K562 (cell line): ENCODE measurements at regions not wholly inside any gene's neighbourhood (a gene's known extent, or its start where the extent isn't known, plus 50 kb on each side); places are given as distances from the start of the nearest gene placed in this dataset.

Experiments
- ATAC-seq: fragments of 200-7000 bp; cut with Tn5 transposase; 3 replicates; pipeline ENCODE4 v1.9.1; 2020; ENCODE audit warnings: moderate library complexity
- BruUV-seq: library from RNA; stranded (reverse); fragments of 400-500 nt; replicated peaks from 2 replicates; lab custom pipeline; 2021; lab: Mats Ljungman, UMichigan
- CTCF ChIA-PET: fragments of 300-600 bp; formaldehyde crosslinking; extraction: SDS; loops from one replicate; lab custom pipeline; 2021; ENCODE audit warnings: low intra/inter-chr PET ratio; lab: Yijun Ruan, JAX
- POLR2A ChIA-PET: fragments of 300-600, 350-650 bp; sonication (Branson Sonifier 250); formaldehyde crosslinking; extraction: SDS; loops from one replicate; lab custom pipeline; 2021; ENCODE audit warnings: antibody characterized with exemption, inconsistent platforms; lab: Yijun Ruan, JAX
- DNase-seq, 4 experiments: peaks; one replicate each; pipeline versions ENCODE4 v3.0.0 to v3.0.0-alpha.2; 2011 to 2018; ENCODE audit warnings: low spot score in 3 of 4, mixed read lengths in 3 of 4; ENCODE audit errors: extremely low read depth in 1 of 4
- FAIRE-seq: peaks from 2 replicates; lab custom pipeline; 2011; peaks lifted over from hg19 to GRCh38; lab: Jason Lieb, UNC
- H2AFZ ChIP-seq: 2 replicates; pipeline ENCODE4 v1.6.0; 2011; ENCODE audit warnings: low read depth, low read length, control low read depth, inconsistent platforms
- H3K27ac ChIP-seq: fragments of 200-600 bp; 3 replicates; pipeline ENCODE4 v1.8.0; 2011; ENCODE audit warnings: low read depth, mild to moderate bottlenecking, control low read depth, inconsistent platforms, low read length, moderate library complexity, mixed read lengths; ENCODE audit errors: extremely low read depth
- H3K27me3 ChIP-seq, 2 experiments: fragments of 300-600 bp in 1 of 2; 2 replicates in 1 of 2; 3 replicates in 1 of 2; pipeline versions ENCODE4 v1.6.0 to v1.8.0; 2011; ENCODE audit warnings: inconsistent platforms in 2 of 2, low read length in 2 of 2, mild to moderate bottlenecking in 1 of 2, mixed read lengths in 1 of 2, moderate library complexity in 1 of 2; ENCODE audit not compliant: control insufficient read depth in 2 of 2, insufficient read depth in 2 of 2
- H3K36me3 ChIP-seq: fragments of 300-600 bp; 3 replicates; pipeline ENCODE4 v1.8.0; 2011; ENCODE audit warnings: mild to moderate bottlenecking, low read length, inconsistent platforms; ENCODE audit not compliant: control insufficient read depth, insufficient read depth
- H3K4me1 ChIP-seq, 2 experiments: fragments of 200-600 bp in 1 of 2; replicated peaks in 1 of 2; 2 replicates in 1 of 2; 3 replicates in 1 of 2; pipeline versions ENCODE4 v1.5.1 to v1.8.0; 2011; ENCODE audit warnings: inconsistent platforms in 2 of 2, low read length in 2 of 2, mild to moderate bottlenecking in 1 of 2, mixed read lengths in 1 of 2, moderate library complexity in 1 of 2; ENCODE audit not compliant: control insufficient read depth in 2 of 2, insufficient read depth in 2 of 2
- H3K4me2 ChIP-seq: 2 replicates; pipeline ENCODE4 v1.6.1; 2011; ENCODE audit warnings: low read length, control low read depth, inconsistent platforms, mixed read lengths; ENCODE audit not compliant: insufficient read depth
- H3K4me3 ChIP-seq: fragments of 200-600 bp; sonication (generic), shearing (Covaris generic); 2 replicates; pipeline ENCODE4 v1.5.1; 2016; ENCODE audit warnings: control low read depth, inconsistent platforms
- H3K79me2 ChIP-seq: fragments of 200-600 bp; 3 replicates; pipeline ENCODE4 v1.8.0; 2011; ENCODE audit warnings: low read length, inconsistent platforms; ENCODE audit not compliant: control insufficient read depth, insufficient read depth
- H3K9ac ChIP-seq, 2 experiments: 2 replicates each; pipeline versions ENCODE4 v1.6.0 to v1.6.1; 2011; ENCODE audit warnings: low read depth in 2 of 2, low read length in 2 of 2, control low read depth in 1 of 2, inconsistent platforms in 1 of 2, mild to moderate bottlenecking in 1 of 2, mixed read lengths in 1 of 2; ENCODE audit not compliant: insufficient read depth in 1 of 2
- H3K9me1 ChIP-seq: one replicate; pipeline ENCODE4 v1.6.0; 2011; ENCODE audit warnings: inconsistent platforms, mild to moderate bottlenecking, low read length, moderate library complexity; ENCODE audit not compliant: control insufficient read depth, insufficient read depth
- H3K9me3 ChIP-seq: replicated peaks from 2 replicates; pipeline ENCODE4 v1.5.1; 2011; ENCODE audit warnings: low read depth, low read length, inconsistent platforms; ENCODE audit not compliant: control insufficient read depth, insufficient read depth
- H4K20me1 ChIP-seq: replicated peaks from 2 replicates; pipeline ENCODE4 v1.6.1; 2011; ENCODE audit warnings: low read length, inconsistent platforms, mixed read lengths; ENCODE audit not compliant: control insufficient read depth, insufficient read depth
- BRCA1 ChIP-seq, 2 experiments: fragments of 450-650 bp in 1 of 2; sonication (generic) in 1 of 2; formaldehyde crosslinking in 1 of 2; IDR thresholded peaks; 2 replicates each; pipeline versions ENCODE4 v1.5.0 to v1.6.1; 2017 to 2020; ENCODE audit warnings: mild to moderate bottlenecking in 1 of 2, missing genetic modification reagents in 1 of 2
- KLF10 ChIP-seq: fragments of 250-450 bp; sonication (Bioruptor Pico); IDR thresholded peaks from 2 replicates; pipeline ENCODE4 v1.6.1; 2021; ENCODE audit warnings: matching md5 sums
- PPARD ChIP-seq: fragments of 250-450 bp; sonication (Bioruptor Pico); IDR thresholded peaks from 2 replicates; pipeline ENCODE4 v1.8.0; 2022; ENCODE audit warnings: inconsistent platforms, mild to moderate bottlenecking, moderate library complexity
- SIN3A ChIP-seq, 2 experiments: fragments of 150-350 bp in 1 of 2; IDR thresholded peaks; 2 replicates each; pipeline ENCODE4 v1.6.1; 2011 to 2016; ENCODE audit warnings: borderline replicate concordance in 2 of 2, low read depth in 2 of 2, low read length in 2 of 2, mild to moderate bottlenecking in 2 of 2, moderate library complexity in 2 of 2; ENCODE audit not compliant: control insufficient read depth in 1 of 2
- TCF3 ChIP-seq: sonication (generic); formaldehyde crosslinking; IDR thresholded peaks from 2 replicates; pipeline ENCODE4 v1.4.0; 2020; ENCODE audit warnings: mild to moderate bottlenecking, missing genetic modification reagents
- ZNF518B ChIP-seq: fragments of 250-450 bp; sonication (Bioruptor Pico); IDR thresholded peaks from 2 replicates; pipeline ENCODE4 v1.5.0; 2021; ENCODE audit warnings: mild to moderate bottlenecking, moderate library complexity
- ZNF75A ChIP-seq: fragments of 450-650 bp; formaldehyde crosslinking; IDR thresholded peaks from 2 replicates; pipeline ENCODE4 v1.4.0; 2020; ENCODE audit warnings: mild to moderate bottlenecking
- WGBS: fragments of 100-300 bp; shearing (Covaris generic); methylation state at CpG from one replicate; pipeline ENCODE4 v1.1.6; 2016; ENCODE audit warnings: low coverage, mixed read lengths; ENCODE audit not compliant: insufficient coverage; ENCODE audit errors: missing lambda C conversion rate; 5-methylcytosine and 5-hydroxymethylcytosine counted together
- in situ Hi-C: fragments of 300-500 bp; cut with MboI; formaldehyde crosslinking; loops from 4 replicates; pipeline ENCODE4 v1.15.0; 2018; ENCODE audit warnings: inconsistent platforms, mixed read lengths
- intact Hi-C: fragments of 100-400 bp; cut with micrococcal nuclease; formaldehyde crosslinking; loops from 2 replicates; pipeline ENCODE4 v1.14.2; 2022

GRCh38 chr5:123273984-123274383 is 149.2 kb downstream of the CEP120 start:
- Histone ChIP-seq H2AFZ (no peak overlapping the region), H3K9me3 (no peaks in the 10 kb centered on the region), H3K4me3 (no peak overlapping the region), H3K9me1 (no peaks in the 10 kb centered on the region), H3K36me3 (no peaks in the 10 kb centered on the region), H4K20me1 (no peaks in the 10 kb centered on the region), H3K4me1 (no peaks in the 10 kb centered on the region), H3K79me2 (no peaks in the 10 kb centered on the region), H3K27ac (no peak overlapping the region), H3K27me3 (peaks cover 7 to 8% of the 10 kb centered on the region in 2 experiments; a peak in 3 of 5 replicates), H3K9ac (no peak overlapping the region)
- ChIA-PET CTCF (no interaction called here), POLR2A (no interaction called here)
- DNase-seq, result no peak
- intact Hi-C loops, result no loop called here
- BruUV-seq, result no TSS peak
- in situ Hi-C loops, result no loop called here
- FAIRE-seq, result no peak
- 3% methylated on average over 3 of the region's 3 CpGs for WGBS
- ATAC-seq, result no peak
- TF ChIP-seq ZNF518B (CRISPR knock-in tag) (no peak), PPARD (CRISPR knock-in tag) (no peak), KLF10 (CRISPR knock-in tag) (no peak), BRCA1 (IDR thresholded peaks at IDR 0.05) (no peak), BRCA1 (CRISPR knock-in tag; IDR thresholded peaks at IDR 0.05) (no peak), ZNF75A (CRISPR knock-in tag) (no peak), TCF3 (CRISPR knock-in tag) (no peak), SIN3A (IDR thresholded peaks at IDR 0.05; ENCODE audit: borderline replicate concordance in 2 of 2, control insufficient read depth in 1 of 2, low read depth in 2 of 2, low read length in 2 of 2) (no peak)
- TF ChIP-seq, all 486 proteins: peak for 0
- H3K4me2 ChIP-seq, result no peak overlapping the region
